GM19351 (cell line): ENCODE measurements at regions not wholly inside any gene's neighbourhood (a gene's known extent, or its start where the extent isn't known, plus 50 kb on each side); places are given as distances from the start of the nearest gene placed in this dataset.
"Not testable (repeated sequence)": the region's sequence is repeated elsewhere in the genome, so short reads cannot be mapped to it uniquely, and the experiment has no call there.

Experiments
- ATAC-seq: cut with Tn5 transposase; IDR thresholded peaks from one replicate; pipeline ENCODE4 v1.9.1; 2021; ENCODE audit warnings: mild to moderate bottlenecking, moderate library complexity; ENCODE audit not compliant: unreplicated experiment

DNA sequence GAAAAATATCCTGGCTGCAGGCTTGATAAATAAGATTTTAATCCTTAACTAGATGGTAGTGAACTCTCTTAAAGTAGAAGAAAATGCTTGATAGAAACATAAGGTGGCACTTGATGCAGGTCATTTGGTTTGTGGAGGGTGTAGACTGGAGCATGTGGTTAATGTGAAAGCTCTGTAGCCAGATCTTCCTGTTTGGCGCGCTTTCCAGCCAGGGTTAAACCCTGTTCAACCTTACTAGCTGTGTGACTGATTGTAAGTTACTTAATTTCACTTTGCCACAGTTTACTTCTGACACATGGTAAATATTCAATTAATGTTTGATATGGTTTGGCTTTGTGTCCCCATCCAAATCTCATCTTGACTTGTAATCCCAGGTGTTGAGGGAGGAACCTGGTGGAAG, 394.0 kb downstream of the REEP3 start:
- no peak for ATAC-seq

DNA sequence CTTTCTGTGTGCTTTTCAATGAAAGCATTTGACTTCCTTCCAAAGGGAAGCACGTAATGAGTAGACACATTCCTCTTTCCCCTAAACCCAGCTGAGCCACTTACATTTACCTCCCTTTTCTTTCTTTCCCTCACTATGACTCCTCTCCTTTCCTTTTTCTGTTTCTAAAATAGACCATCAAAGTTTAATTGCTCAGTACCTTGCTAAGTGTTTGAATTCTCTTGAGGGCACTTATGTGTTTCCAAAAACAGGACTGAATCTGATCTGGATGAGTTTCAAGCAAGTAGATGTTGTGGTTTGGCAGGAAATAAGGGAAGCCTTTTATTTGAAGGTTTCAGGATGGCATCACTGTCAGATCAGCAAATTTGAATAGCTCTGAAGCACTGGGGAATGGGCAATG, 396.2 kb downstream of the REEP3 start:
- ATAC-seq = no peak

- no peak for ATAC-seq
These were observed 398.5 kb downstream of the REEP3 start for GRCh38 chr10:63919575-63920279.

- no peak for ATAC-seq
These were observed 399.7 kb downstream of the REEP3 start for GRCh38 chr10:63920926-63921325.

DNA sequence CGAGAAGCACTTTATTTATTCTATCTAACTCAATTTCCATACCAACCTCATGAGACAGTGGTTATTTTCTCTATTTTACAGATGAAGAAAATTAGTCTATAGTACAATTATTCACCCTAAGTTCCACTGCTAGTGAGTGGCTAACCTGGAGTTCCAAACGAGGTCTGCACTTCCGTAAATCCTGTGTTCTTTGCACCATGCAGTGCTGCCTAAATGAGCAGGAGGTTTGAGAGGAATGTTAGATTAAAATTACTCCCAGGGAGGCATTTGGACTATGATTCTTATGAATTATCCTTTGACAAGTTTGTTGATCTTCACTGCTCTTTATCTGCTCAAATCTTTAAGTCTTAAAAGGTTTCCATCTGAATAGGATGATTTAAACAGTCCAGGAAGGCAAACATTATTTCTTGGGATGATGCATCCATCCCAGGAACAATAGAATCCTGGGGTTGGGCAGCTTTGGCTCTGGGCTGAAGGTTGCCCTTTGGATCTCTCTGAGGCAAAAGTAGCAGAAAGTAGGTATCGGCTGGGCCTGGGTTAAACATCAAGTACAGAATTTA, 400.8 kb downstream of the REEP3 start:
- no peak for ATAC-seq

DNA sequence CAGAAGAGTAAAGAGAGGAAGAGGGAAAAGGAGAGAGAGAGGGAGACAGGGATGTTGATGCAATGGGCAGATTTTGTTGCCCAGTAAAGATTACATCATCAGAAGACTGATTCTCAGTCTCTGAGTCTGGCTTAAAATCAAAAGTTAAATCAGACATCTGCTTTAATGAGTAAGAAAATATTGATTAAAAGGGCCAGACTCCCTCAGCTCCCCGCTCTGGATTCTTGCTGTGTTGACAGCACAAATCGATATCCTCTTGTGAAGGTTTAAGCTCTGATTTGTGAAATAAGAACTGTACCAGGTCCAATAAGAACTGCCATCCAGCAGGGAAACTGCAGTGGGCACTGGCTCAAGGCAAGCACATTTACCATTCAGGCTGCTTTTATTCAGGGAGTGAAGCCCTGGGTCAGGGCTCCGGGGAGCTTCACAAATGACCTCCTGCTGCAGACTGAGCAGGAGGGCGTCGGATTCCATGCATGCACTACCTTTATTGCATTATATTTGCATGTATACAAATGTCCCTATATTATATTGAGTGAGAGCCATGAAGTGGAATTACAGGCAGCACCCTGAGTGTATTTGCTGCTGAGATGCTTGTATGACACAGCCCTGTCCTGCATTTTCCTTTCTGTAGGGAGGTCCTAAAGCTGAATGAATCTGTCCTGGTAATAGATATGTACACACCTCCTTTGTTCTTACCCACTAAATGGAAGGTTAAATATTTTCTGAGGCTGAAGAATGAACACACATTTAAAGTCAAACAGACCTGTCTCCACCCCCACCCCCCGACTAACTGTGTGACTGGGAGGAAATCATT, 401.5 kb downstream of the REEP3 start:
- no peak for ATAC-seq

DNA sequence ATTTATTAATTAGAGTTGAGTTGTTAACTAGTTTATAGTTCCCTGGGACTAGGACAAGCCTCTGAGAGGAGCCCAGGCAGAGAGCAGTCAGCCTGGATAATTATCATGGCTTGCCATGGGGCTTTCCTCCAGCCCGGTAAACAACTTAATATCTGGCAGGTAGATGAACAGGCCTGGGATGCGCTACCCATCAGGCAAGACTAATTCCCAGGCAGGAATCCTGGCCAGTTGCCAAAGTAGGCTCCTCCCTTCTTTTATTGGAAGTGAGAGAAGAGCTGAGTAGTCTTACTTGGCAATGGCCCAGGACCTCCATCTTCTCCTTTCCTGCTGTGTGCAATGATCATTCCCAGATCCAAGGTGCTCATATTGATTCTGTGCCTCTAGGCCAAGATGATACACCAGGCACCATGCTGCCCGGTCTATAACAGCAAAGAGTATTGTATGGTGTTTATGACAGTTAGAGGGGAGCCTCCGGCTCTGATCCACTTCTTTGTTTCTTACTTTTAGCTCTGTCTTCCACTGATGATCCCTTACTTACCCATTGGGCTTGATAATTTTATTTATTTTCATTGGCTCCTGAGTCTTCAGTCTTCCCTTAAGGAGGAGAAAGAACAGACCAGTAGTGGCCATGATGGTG, 408.7 kb downstream of the REEP3 start:
- no peak for ATAC-seq

DNA sequence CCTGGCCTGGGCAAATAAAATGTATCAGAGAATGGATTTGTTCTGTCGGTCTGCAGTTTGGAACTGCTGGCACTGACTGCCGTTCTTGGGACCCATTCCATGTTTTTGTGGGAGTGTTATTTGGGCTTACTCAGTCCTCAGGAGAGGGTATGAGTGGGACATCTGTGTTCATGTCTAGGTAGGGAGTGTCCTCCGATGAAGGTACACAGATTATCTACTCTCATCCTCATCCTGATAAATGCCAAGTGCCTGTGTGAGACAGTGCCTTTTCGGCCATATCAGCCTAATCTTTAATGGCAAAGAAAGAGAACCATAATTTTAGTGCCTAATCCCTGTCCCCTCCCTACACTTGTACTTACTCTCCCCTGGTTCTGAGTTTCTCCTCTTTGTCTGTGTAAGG, 409.4 kb downstream of the REEP3 start:
- ATAC-seq = no peak

DNA sequence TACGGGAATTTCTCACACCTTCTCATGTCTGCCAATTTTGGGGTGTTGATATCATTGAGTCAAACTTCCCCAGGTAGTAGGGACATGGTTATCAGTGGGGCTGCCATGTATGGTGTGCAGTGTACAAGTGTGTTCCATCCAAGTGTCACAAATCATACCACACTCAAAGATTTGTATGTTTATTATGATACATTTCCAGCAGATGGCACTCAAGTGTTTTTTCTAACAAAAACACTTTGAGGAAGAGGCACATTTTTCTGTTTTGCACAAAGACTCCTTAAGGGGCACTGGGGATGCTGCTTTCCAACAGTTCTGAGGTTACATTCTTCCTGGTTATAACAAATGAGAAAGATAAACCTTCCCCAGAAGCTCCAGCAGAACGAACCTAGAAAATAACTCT, 414.5 kb downstream of the REEP3 start:
- peak; percentile 71 for ATAC-seq

- ATAC-seq = no peak
These were observed 419.2 kb downstream of the REEP3 start for GRCh38 chr10:63940277-63940922.

GRCh38 chr10:63964406-63964805, 443.2 kb downstream of the REEP3 start:
- no peak for ATAC-seq

- ATAC-seq = no peak
These were observed 444.6 kb downstream of the REEP3 start for GRCh38 chr10:63965846-63966245.

DNA sequence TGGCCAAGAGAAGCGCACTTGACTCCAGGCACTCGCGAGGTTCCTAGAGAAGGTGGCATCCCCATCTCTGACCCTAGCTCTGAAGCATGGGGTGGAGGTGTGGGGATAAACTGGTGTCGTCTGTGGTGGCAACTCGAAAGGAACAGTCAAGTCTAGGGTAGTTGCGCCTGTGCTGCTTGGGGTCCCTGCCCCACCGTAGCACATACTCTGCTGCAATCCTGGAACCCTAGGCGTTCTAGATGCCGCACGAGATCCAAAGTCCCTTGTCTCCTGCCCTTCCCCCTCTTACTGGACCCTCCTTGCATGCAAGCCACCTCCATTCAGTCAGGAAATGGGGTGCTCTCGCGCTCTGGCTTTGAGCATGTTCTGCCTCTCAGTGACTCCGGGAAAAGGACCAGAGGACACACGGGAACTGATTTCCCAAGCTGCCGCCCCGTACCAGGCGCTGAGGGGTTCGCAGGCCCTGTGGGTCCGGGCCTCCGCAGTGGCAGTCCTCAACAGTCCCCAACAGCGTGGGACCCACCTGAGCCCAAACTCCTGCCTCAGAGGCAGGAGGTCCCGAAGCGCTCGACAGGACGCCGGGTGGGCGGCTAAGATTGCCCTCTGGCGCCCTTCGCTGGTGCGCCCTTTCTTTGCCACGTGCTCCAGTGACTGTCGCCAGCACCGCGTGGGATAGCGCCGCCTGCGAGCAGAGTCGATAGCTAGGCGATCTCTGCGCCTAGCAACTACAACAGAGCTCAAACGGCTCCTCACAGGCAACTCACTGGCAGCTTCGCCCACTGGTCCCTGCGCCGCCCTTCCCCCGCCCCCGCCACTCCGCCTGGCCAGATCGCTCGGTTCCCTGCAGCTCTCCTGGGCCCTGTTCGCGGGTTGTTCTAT, 452.0 kb downstream of the REEP3 start:
- ATAC-seq = no peak

- ATAC-seq = peak; percentile 97
These were observed 455.3 kb downstream of the REEP3 start for GRCh38 chr10:63976538-63976937.

DNA sequence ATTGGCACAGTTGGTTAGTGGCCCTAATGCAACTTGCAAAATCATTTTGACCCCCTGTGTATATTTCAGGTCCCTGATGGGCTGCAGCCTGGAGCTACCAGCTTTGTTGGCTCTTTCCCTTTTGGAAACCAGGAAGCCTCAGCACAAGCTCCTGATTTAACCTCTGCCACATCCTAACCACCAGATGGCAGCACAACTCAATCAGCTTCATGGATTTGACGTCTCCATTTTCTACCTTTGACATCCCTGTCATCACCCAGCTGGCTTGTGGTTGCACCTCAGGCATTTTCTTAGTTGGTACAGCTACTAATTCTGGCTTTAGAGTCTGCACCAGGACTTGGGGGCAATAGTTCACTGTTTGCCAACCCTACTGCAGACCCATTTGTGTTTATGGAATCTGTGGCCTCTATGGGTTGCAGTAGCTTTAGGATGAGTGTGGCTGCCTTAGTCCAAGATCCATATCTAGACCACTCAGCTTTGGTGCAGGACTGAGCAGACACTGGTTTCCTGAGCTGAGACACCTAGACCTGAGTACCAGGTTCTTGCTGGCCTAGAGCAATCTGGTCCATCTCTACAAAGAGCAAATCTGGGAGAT, 456.2 kb downstream of the REEP3 start:
- ATAC-seq = peak; percentile 57

GRCh38 chr10:63980870-63981269, 459.7 kb downstream of the REEP3 start:
- not testable (repeated sequence) for ATAC-seq

DNA sequence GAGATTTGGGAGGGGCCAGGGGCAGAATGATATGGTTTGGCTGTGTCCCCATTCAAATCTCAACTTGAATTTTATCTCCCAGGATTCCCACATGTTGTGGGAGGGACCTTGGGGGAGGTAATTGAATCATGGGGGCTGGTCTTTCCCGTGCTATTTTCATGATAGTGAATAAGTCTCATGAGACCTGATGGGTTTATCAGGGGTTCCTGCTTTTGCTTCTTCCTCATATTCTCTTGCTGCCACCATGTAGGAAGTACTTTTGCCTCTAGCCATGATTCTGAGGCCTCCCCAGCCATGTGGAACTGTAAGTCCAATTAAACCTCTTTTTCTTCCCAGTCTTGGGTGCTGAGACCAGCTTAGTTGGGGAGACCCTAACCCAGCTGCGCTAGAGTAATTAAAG, 462.9 kb downstream of the REEP3 start:
- ATAC-seq = not testable (repeated sequence)

DNA sequence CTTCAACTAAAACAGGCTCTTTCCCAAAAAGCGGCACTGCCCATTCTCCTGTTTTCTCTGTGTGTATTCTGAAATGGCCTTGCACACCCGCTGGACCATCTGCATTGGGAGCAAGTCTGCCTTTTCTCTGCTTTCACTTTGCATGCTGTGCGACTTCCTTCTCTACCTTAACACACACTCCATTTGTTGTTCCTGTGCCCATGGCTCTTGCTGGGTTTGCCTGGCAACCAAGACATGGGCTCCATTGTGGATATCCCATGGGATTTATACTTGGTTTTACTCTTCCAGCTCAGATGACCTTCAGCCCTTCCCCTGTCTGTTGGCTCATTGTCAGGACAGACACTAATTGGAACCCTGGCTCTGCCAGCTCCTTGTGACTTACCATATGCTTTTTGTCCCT, 465.3 kb downstream of the REEP3 start:
- ATAC-seq = no peak

DNA sequence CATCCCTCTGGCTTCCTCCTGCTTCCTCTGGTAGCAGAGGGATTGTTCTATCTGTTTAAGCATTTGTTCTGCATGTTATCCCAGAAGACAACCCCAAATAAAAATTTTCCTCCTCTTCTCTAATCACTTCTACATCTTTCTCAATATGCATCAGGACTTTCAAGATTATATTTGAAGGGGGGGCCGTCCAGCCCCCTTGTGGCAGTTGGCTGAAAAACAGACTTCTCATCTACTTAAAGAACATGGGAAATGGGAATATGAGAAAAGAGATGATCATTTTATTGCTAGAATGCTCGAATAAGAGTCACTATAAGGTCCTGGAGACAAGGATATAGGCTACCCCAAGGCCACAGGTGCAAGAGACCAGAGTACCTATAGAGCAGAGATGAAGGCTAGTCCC, 466.0 kb downstream of the REEP3 start:
- no peak for ATAC-seq

- no peak for ATAC-seq
These were observed 473.2 kb downstream of the REEP3 start for GRCh38 chr10:63994371-63994770.
